ENCODE measurements at regions not wholly inside any gene's neighbourhood (a gene's known extent, or its start where the extent isn't known, plus 50 kb on each side); places are given as distances from the start of the nearest gene placed in this dataset.

- DNase-seq (ENCODE audit: low read depth in 2 of 2), result no peak
Observed at GRCh38 chr16:51592535-51593300, 441.6 kb upstream of the SALL1 start.

GRCh38 chr16:51592001-51592501 lies 441.0 kb upstream of the SALL1 start:
- no peak for DNase-seq (ENCODE audit: low read depth in 2 of 2)

GRCh38 chr16:51591480-51591879 lies 440.4 kb upstream of the SALL1 start:
- DNase-seq (ENCODE audit: low read depth in 2 of 2), result no peak

GRCh38 chr16:51579652-51580360 lies 428.7 kb upstream of the SALL1 start:
- no peak for DNase-seq (ENCODE audit: low read depth in 2 of 2)

- DNase-seq (ENCODE audit: low read depth in 2 of 2), result no peak
Observed at GRCh38 chr16:51577621-51578303, 426.7 kb upstream of the SALL1 start.

- DNase-seq (ENCODE audit: low read depth in 2 of 2), result no peak
Observed at GRCh38 chr16:51576498-51577195, 425.6 kb upstream of the SALL1 start.

- DNase-seq (ENCODE audit: low read depth in 2 of 2), result no peak
Observed at GRCh38 chr16:51573191-51573590, 422.1 kb upstream of the SALL1 start.

GRCh38 chr16:51569203-51569931 lies 418.3 kb upstream of the SALL1 start:
- DNase-seq (ENCODE audit: low read depth in 2 of 2), result no peak

GRCh38 chr16:51567911-51568310 lies 416.8 kb upstream of the SALL1 start:
- no peak for DNase-seq (ENCODE audit: low read depth in 2 of 2)

GRCh38 chr16:51565184-51565583 lies 414.1 kb upstream of the SALL1 start:
- DNase-seq (ENCODE audit: low read depth in 2 of 2), result no peak

GRCh38 chr16:51562891-51563290 lies 411.8 kb upstream of the SALL1 start:
- no peak for DNase-seq (ENCODE audit: low read depth in 2 of 2)

GRCh38 chr16:51559901-51560300 lies 408.8 kb upstream of the SALL1 start:
- DNase-seq (ENCODE audit: low read depth in 2 of 2), result no peak

GRCh38 chr16:51557670-51558069 lies 406.6 kb upstream of the SALL1 start:
- DNase-seq (ENCODE audit: low read depth in 2 of 2), result no peak

- no peak for DNase-seq (ENCODE audit: low read depth in 2 of 2)
Observed at GRCh38 chr16:51556694-51557340, 405.7 kb upstream of the SALL1 start.

GRCh38 chr16:51553910-51554309 lies 402.8 kb upstream of the SALL1 start:
- no peak for DNase-seq (ENCODE audit: low read depth in 2 of 2)

GRCh38 chr16:51553314-51553713 lies 402.2 kb upstream of the SALL1 start:
- DNase-seq (ENCODE audit: low read depth in 2 of 2), result no peak

- no peak for DNase-seq (ENCODE audit: low read depth in 2 of 2)
Observed at GRCh38 chr16:51550800-51551347, 399.8 kb upstream of the SALL1 start.

GRCh38 chr16:51549836-51550235 lies 398.8 kb upstream of the SALL1 start:
- DNase-seq (ENCODE audit: low read depth in 2 of 2), result no peak

GRCh38 chr16:51545951-51546350 lies 394.9 kb upstream of the SALL1 start:
- no peak for DNase-seq (ENCODE audit: low read depth in 2 of 2)

- DNase-seq (ENCODE audit: low read depth in 2 of 2), result no peak
Observed at GRCh38 chr16:51544851-51545467, 393.9 kb upstream of the SALL1 start.
